GM12878 (cell line): ENCODE measurements at regions not wholly inside any gene's neighbourhood (a gene's known extent, or its start where the extent isn't known, plus 50 kb on each side); places are given as distances from the start of the nearest gene placed in this dataset.

ENCODE experiments used
- ATAC-seq: fragments of 200-7000 bp; cut with Tn5 transposase; 3 replicates; pipeline ENCODE4 v1.9.1; 2020; ENCODE audit warnings: mild to moderate bottlenecking, moderate library complexity
- BruUV-seq: library from RNA; stranded (reverse); fragments of 400-500 nt; replicated peaks from 2 replicates; lab custom pipeline; 2021; lab: Mats Ljungman, UMichigan
- CTCF ChIA-PET: fragments of 300-600 bp; sonication (Branson Sonifier 250); formaldehyde crosslinking; extraction: SDS; loops from one replicate; lab custom pipeline; 2021; ENCODE audit warnings: inconsistent platforms; lab: Yijun Ruan, JAX
- POLR2A ChIA-PET: fragments of 350-600 bp; formaldehyde crosslinking; extraction: SDS; loops from one replicate; lab custom pipeline; 2021; ENCODE audit warnings: inconsistent platforms; lab: Charles Lee
- RAD21 ChIA-PET: fragments of 300-600 bp; sonication (Branson Sonifier 250); formaldehyde crosslinking; loops from one replicate; lab custom pipeline; 2023; ENCODE audit warnings: antibody characterized with exemption; ENCODE audit not compliant: unreplicated experiment; lab: Charles Lee
- SMC1A ChIA-PET: fragments of 300-600 bp; sonication (Branson Sonifier 250); formaldehyde crosslinking; loops from one replicate; lab custom pipeline; 2023; ENCODE audit not compliant: unreplicated experiment, uncharacterized antibody; lab: Charles Lee
- DNase-seq: peaks from one replicate; pipeline ENCODE4 v3.0.0-alpha.2; 2011; ENCODE audit warnings: low read depth, low spot score
- FAIRE-seq: peaks from 3 replicates; lab custom pipeline; 2011; peaks lifted over from hg19 to GRCh38; lab: Jason Lieb, UNC
- H2AFZ ChIP-seq: 2 replicates; pipeline ENCODE4 v1.6.0; 2011; ENCODE audit warnings: low read depth, low read length, control low read depth; ENCODE audit not compliant: control insufficient read depth
- H3K27ac ChIP-seq: 2 replicates; pipeline ENCODE4 v1.5.1; 2011; ENCODE audit warnings: control low read depth; ENCODE audit not compliant: control insufficient read depth, insufficient read depth
- H3K27me3 ChIP-seq, 2 experiments: replicated peaks in 1 of 2; 2 replicates each; pipeline versions ENCODE4 v1.6.0 to v1.6.1; 2011; ENCODE audit warnings: low read length in 1 of 2; ENCODE audit not compliant: control insufficient read depth in 2 of 2, insufficient read depth in 2 of 2
- H3K36me3 ChIP-seq, 2 experiments: 2 replicates each; pipeline ENCODE4 v1.5.1; 2011; ENCODE audit warnings: low read length in 1 of 2; ENCODE audit not compliant: control insufficient read depth in 2 of 2, insufficient read depth in 2 of 2
- H3K4me1 ChIP-seq: 2 replicates; pipeline ENCODE4 v1.6.1; 2011; ENCODE audit warnings: mild to moderate bottlenecking, low read length, moderate library complexity, mixed read lengths; ENCODE audit not compliant: control insufficient read depth, insufficient read depth
- H3K4me2 ChIP-seq: 2 replicates; pipeline ENCODE4 v1.6.0; 2011; ENCODE audit warnings: control low read depth; ENCODE audit not compliant: control insufficient read depth, insufficient read depth
- H3K4me3 ChIP-seq: fragments of 200-600 bp; sonication (generic); 2 replicates; pipeline ENCODE4 v1.5.1; 2016
- H3K79me2 ChIP-seq: 2 replicates; pipeline ENCODE4 v1.6.0; 2011; ENCODE audit warnings: low read length; ENCODE audit not compliant: control insufficient read depth, insufficient read depth
- H3K9ac ChIP-seq: 2 replicates; pipeline ENCODE4 v1.8.0; 2011; ENCODE audit warnings: low read length, control low read depth, mixed read lengths; ENCODE audit not compliant: control insufficient read depth, insufficient read depth
- H3K9me3 ChIP-seq: replicated peaks from 3 replicates; pipeline ENCODE4 v1.5.1; 2011; ENCODE audit warnings: mild to moderate bottlenecking, low read length; ENCODE audit not compliant: control insufficient read depth, insufficient read depth
- H4K20me1 ChIP-seq: 2 replicates; pipeline ENCODE4 v1.6.0; 2011; ENCODE audit not compliant: control insufficient read depth, insufficient read depth
- BHLHE40 ChIP-seq, 2 experiments: fragments of 450-650 bp in 1 of 2; IDR thresholded peaks; 2 replicates each; pipeline ENCODE4 v1.6.1; 2011 to 2017; ENCODE audit warnings: low read depth in 2 of 2, borderline replicate concordance in 1 of 2, improper control_type of control experiment in 1 of 2, low read length in 1 of 2, mild to moderate bottlenecking in 1 of 2
- FOXM1 ChIP-seq: IDR thresholded peaks from 2 replicates; pipeline ENCODE4 v1.6.1; 2012; ENCODE audit warnings: low read depth, mild to moderate bottlenecking, inconsistent platforms, low read length, moderate library complexity
- HDAC2 ChIP-seq: fragments of 200-600 bp; sonication (generic); IDR thresholded peaks from 2 replicates; pipeline ENCODE4 v1.6.1; 2017
- IKZF2 ChIP-seq, 2 experiments: fragments of 450-650 bp; IDR thresholded peaks; 2 replicates each; pipeline ENCODE4 v1.6.1; 2017; ENCODE audit warnings: mild to moderate bottlenecking in 2 of 2, moderate library complexity in 2 of 2
- IRF4 ChIP-seq: IDR thresholded peaks from 2 replicates; pipeline ENCODE4 v1.6.1; 2011; ENCODE audit warnings: low read depth, low read length
- JUNB ChIP-seq: IDR thresholded peaks from 2 replicates; pipeline ENCODE4 v1.6.1; 2016; ENCODE audit warnings: antibody characterized with exemption, mild to moderate bottlenecking
- NFIC ChIP-seq: IDR thresholded peaks from 2 replicates; pipeline ENCODE4 v1.6.1; 2012; ENCODE audit warnings: low read depth, mild to moderate bottlenecking, inconsistent platforms, low read length, moderate library complexity
- NR2C1 ChIP-seq: fragments of 450-650 bp; IDR thresholded peaks from 2 replicates; pipeline ENCODE4 v1.6.1; 2017; ENCODE audit warnings: antibody characterized with exemption, mild to moderate bottlenecking, moderate library complexity
- RELA ChIP-seq: fragments of 450-650 bp; IDR thresholded peaks from 2 replicates; pipeline ENCODE4 v1.8.0; 2014; ENCODE audit warnings: borderline replicate concordance; ENCODE audit not compliant: partially characterized antibody
- SMC3 ChIP-seq: IDR thresholded peaks from 2 replicates; pipeline ENCODE4 v1.6.1; 2011; ENCODE audit warnings: low read length, improper control_type of control experiment, borderline replicate concordance
- STAT1 ChIP-seq: fragments of 450-650 bp; conservative IDR thresholded peaks from 2 replicates; pipeline ENCODE4 v1.6.1; 2014; ENCODE audit warnings: antibody characterized with exemption, mild to moderate bottlenecking
- TCF3 ChIP-seq: IDR thresholded peaks from 2 replicates; pipeline ENCODE4 v1.6.1; 2012; ENCODE audit warnings: low read depth, mild to moderate bottlenecking, low read length, borderline replicate concordance; ENCODE audit not compliant: insufficient read depth
- ZNF24 ChIP-seq: fragments of 450-650 bp; IDR thresholded peaks from 2 replicates; pipeline ENCODE4 v1.6.1; 2017; ENCODE audit warnings: antibody characterized with exemption, mild to moderate bottlenecking
- WGBS: methylation state at CpG from one replicate; pipeline ENCODE4 v1.1.6; 2016; ENCODE audit warnings: low lambda C conversion rate; ENCODE audit not compliant: insufficient replicate concordance, insufficient coverage; ENCODE audit errors: missing lambda C conversion rate; 5-methylcytosine and 5-hydroxymethylcytosine counted together
- in situ Hi-C: fragments of 300-500 bp; cut with MboI; formaldehyde crosslinking; loops from 9 replicates; pipeline ENCODE4 v1.14.3; 2018; ENCODE audit warnings: mixed read lengths
- intact Hi-C: fragments of 100-400 bp; cut with micrococcal nuclease; formaldehyde crosslinking; loops from one replicate; pipeline ENCODE4 v1.14.2; 2022; ENCODE audit not compliant: unreplicated experiment
- TF ChIP-seq, protein P1 (sequence below): fragments of 450-650 bp; IDR thresholded peaks from 2 replicates; pipeline ENCODE4 v1.6.1; 2017; ENCODE audit warnings: borderline replicate concordance
- TF ChIP-seq, protein P2 (sequence below): fragments of 450-650 bp; formaldehyde crosslinking; IDR thresholded peaks from 2 replicates; pipeline ENCODE4 v1.5.0; 2022; ENCODE audit warnings: mild to moderate bottlenecking, missing genetic modification characterization
- TF ChIP-seq, protein P3 (sequence below): fragments of 150-350 bp; IDR thresholded peaks from 2 replicates; pipeline ENCODE4 v1.6.1; 2014; ENCODE audit warnings: mild to moderate bottlenecking, low read depth, low read length

DNA sequence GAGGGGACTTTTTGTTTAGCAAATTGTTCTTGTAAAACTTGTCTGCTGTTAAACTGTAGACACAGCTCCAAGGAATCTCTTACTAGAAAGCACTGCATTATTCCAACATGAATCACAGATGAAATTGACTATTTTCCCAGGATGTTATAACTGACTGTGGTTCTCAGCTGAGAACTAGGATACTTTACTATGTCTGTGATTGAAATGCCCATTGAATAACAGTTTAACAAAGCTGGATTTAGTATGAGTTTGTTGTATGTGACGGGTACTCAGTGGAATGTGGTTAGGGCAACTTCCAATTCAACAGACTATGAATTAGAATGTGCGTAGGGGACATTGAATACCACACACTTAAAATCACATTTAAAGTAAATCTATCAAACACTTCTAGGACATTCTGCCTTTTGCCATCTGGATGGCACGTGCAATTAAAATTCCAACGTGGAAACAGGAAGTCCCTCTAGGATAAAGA is 193.4 kb upstream of the PREP start:
- SMC1A ChIA-PET, result interaction anchor here (0.9 kb wide), 1 partner anchor 52 kb away, joined by 3 read pairs; no protein-coding TSS in a partner anchor
- H3K27me3 ChIP-seq, result no peaks in the 10 kb centered on the region
- POLR2A ChIA-PET, result interaction anchor here (0.7 kb wide), 1 partner anchor 14 kb away, joined by 3 read pairs; no protein-coding TSS in a partner anchor

DNA sequence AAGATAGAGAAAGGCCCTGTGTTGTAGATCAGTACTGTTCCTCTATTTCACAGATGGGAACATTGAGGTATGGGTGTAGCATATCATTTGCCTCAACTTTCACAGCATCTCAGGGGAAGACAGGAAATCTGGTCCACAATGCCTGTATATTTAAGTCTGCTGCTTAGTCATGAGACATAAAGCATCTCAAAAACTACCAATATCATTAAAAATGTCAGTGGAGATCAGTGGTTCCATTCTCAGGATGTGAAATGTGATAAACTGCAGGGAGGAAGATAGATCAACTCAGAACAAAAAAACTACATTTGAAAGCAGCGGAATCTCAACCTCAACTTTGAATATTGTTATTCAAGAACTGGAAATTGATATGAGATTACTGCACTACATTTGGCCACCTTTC is 192.9 kb upstream of the PREP start:
- in situ Hi-C loops, result no loop called here
- no TSS peak for BruUV-seq
- Histone ChIP-seq H4K20me1 (no peaks in the 10 kb centered on the region), H3K9me3 (peaks cover 7% of the 10 kb centered on the region; the same call in 2 of the 3 replicates), H2AFZ (no peak overlapping the region), H3K36me3 (no peaks in the 10 kb centered on the region), H3K4me2 (no peak overlapping the region), H3K9ac (no peak overlapping the region), H3K4me1 (peaks cover 15% of the 10 kb centered on the region), H3K27me3 (no peaks in the 10 kb centered on the region), H3K4me3 (no peak overlapping the region), H3K79me2 (no peaks in the 10 kb centered on the region), H3K27ac (no peak overlapping the region)
- no peak for DNase-seq
- ChIA-PET CTCF (no interaction called here), POLR2A (interaction anchor here (0.7 kb wide), 1 partner anchor 13 kb away, joined by 3 read pairs; no protein-coding TSS in a partner anchor), SMC1A (interaction anchor here (0.9 kb wide), 1 partner anchor 53 kb away, joined by 3 read pairs; no protein-coding TSS in a partner anchor), RAD21 (no interaction called here)
- 100% methylated on average over 1 of the region's 1 CpG for WGBS
- FAIRE-seq, result no peak
- intact Hi-C loops, result no loop called here
- no peak for ATAC-seq
- TF ChIP-seq NR2C1 (no peak), BHLHE40 (IDR thresholded peaks at IDR 0.05; ENCODE audit: borderline replicate concordance in 1 of 2, low read depth in 2 of 2, low read length in 1 of 2) (no peak), NFIC (no peak), RELA (no peak)
- TF ChIP-seq, protein P1, sequence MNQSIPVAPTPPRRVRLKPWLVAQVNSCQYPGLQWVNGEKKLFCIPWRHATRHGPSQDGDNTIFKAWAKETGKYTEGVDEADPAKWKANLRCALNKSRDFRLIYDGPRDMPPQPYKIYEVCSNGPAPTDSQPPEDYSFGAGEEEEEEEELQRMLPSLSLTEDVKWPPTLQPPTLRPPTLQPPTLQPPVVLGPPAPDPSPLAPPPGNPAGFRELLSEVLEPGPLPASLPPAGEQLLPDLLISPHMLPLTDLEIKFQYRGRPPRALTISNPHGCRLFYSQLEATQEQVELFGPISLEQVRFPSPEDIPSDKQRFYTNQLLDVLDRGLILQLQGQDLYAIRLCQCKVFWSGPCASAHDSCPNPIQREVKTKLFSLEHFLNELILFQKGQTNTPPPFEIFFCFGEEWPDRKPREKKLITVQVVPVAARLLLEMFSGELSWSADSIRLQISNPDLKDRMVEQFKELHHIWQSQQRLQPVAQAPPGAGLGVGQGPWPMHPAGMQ, result no peak
- TF ChIP-seq, protein P2, sequence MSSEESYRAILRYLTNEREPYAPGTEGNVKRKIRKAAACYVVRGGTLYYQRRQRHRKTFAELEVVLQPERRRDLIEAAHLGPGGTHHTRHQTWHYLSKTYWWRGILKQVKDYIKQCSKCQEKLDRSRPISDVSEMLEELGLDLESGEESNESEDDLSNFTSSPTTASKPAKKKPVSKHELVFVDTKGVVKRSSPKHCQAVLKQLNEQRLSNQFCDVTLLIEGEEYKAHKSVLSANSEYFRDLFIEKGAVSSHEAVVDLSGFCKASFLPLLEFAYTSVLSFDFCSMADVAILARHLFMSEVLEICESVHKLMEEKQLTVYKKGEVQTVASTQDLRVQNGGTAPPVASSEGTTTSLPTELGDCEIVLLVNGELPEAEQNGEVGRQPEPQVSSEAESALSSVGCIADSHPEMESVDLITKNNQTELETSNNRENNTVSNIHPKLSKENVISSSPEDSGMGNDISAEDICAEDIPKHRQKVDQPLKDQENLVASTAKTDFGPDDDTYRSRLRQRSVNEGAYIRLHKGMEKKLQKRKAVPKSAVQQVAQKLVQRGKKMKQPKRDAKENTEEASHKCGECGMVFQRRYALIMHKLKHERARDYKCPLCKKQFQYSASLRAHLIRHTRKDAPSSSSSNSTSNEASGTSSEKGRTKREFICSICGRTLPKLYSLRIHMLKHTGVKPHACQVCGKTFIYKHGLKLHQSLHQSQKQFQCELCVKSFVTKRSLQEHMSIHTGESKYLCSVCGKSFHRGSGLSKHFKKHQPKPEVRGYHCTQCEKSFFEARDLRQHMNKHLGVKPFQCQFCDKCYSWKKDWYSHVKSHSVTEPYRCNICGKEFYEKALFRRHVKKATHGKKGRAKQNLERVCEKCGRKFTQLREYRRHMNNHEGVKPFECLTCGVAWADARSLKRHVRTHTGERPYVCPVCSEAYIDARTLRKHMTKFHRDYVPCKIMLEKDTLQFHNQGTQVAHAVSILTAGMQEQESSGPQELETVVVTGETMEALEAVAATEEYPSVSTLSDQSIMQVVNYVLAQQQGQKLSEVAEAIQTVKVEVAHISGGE (CRISPR knock-in tag), result no peak

More for the DNA sequence above, 193.4 kb upstream of the PREP start:
- ChIA-PET RAD21 (no interaction called here), CTCF (no interaction called here)
- Histone ChIP-seq H3K27ac (no peak overlapping the region), H3K4me3 (no peak overlapping the region), H2AFZ (no peak overlapping the region), H4K20me1 (no peaks in the 10 kb centered on the region), H3K4me2 (no peak overlapping the region), H3K36me3 (no peaks in the 10 kb centered on the region), H3K9ac (no peak overlapping the region), H3K9me3 (peaks cover 7% of the 10 kb centered on the region; the same call in 2 of the 3 replicates), H3K4me1 (peaks cover 19% of the 10 kb centered on the region), H3K79me2 (no peaks in the 10 kb centered on the region)
- FAIRE-seq (no peak), ATAC-seq (no peak), DNase-seq (no peak)
- intact Hi-C loops, result no loop called here
- in situ Hi-C loops, result no loop called here
- no peak for TF ChIP-seq IKZF2 (IDR thresholded peaks at IDR 0.05)
- TF ChIP-seq IRF4, result no peak
- no peak for TF ChIP-seq JUNB
- no peak for TF ChIP-seq SMC3
- TF ChIP-seq TCF3, result no peak
- TF ChIP-seq STAT1, result no peak
- no peak for TF ChIP-seq FOXM1
- TF ChIP-seq, protein P3, sequence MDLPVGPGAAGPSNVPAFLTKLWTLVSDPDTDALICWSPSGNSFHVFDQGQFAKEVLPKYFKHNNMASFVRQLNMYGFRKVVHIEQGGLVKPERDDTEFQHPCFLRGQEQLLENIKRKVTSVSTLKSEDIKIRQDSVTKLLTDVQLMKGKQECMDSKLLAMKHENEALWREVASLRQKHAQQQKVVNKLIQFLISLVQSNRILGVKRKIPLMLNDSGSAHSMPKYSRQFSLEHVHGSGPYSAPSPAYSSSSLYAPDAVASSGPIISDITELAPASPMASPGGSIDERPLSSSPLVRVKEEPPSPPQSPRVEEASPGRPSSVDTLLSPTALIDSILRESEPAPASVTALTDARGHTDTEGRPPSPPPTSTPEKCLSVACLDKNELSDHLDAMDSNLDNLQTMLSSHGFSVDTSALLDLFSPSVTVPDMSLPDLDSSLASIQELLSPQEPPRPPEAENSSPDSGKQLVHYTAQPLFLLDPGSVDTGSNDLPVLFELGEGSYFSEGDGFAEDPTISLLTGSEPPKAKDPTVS, result no peak
- no peak for TF ChIP-seq ZNF24
- no peak for TF ChIP-seq HDAC2
- 100% methylated on average over 4 of the region's 4 CpGs for whole genome bisulfite sequencing
- BruUV-seq, result no TSS peak
